PC-9 (cell line): ENCODE measurements at regions not wholly inside any gene's neighbourhood (a gene's known extent, or its start where the extent isn't known, plus 50 kb on each side); places are given as distances from the start of the nearest gene placed in this dataset.

Experiments
- BruUV-seq: library from RNA; stranded (reverse); fragments of 400-500 nt; replicated peaks from 2 replicates; lab custom pipeline; 2021; lab: Mats Ljungman, UMichigan
- CTCF ChIA-PET: fragments of 300-600 bp; sonication (Branson Sonifier 250); formaldehyde crosslinking; loops from one replicate; lab custom pipeline; 2022; ENCODE audit warnings: antibody characterized with exemption; lab: Charles Lee
- POLR2A ChIA-PET: fragments of 300-600 bp; sonication (Branson Sonifier 250); formaldehyde crosslinking; loops from one replicate; lab custom pipeline; 2022; ENCODE audit warnings: antibody characterized with exemption; ENCODE audit not compliant: unreplicated experiment; lab: Charles Lee
- DNase-seq, 2 experiments: peaks; one replicate each; pipeline versions ENCODE4 v3.0.0 to v3.0.0-alpha.2; 2015 to 2022; ENCODE audit warnings: mixed read lengths in 1 of 2
- H2AFZ ChIP-seq: fragments of 200-600 bp; sonication (generic); 2 replicates; pipeline ENCODE4 v1.8.1; 2017; ENCODE audit warnings: antibody characterized with exemption
- H3F3A ChIP-seq: fragments of 200-600 bp; sonication (generic); 2 replicates; pipeline ENCODE4 v1.8.1; 2017; ENCODE audit warnings: antibody characterized with exemption, mild to moderate bottlenecking, low read depth; ENCODE audit not compliant: insufficient read depth
- H3K27ac ChIP-seq: fragments of 200-600 bp; sonication (generic); 2 replicates; pipeline ENCODE4 v1.6.1; 2016; ENCODE audit warnings: mixed run types
- H3K27me3 ChIP-seq: fragments of 200-600 bp; sonication (generic); 2 replicates; pipeline ENCODE4 v1.6.1; 2016; ENCODE audit warnings: low read depth, mixed run types; ENCODE audit not compliant: insufficient read depth
- H3K36me3 ChIP-seq: fragments of 200-600 bp; sonication (generic); 2 replicates; pipeline ENCODE4 v1.6.1; 2016; ENCODE audit warnings: low read depth, mixed run types
- H3K4me1 ChIP-seq: fragments of 200-600 bp; sonication (generic); replicated peaks from 2 replicates; pipeline ENCODE4 v1.6.1; 2016; ENCODE audit warnings: mixed run types; ENCODE audit not compliant: insufficient read depth
- H3K4me2 ChIP-seq: fragments of 200-600 bp; sonication (generic); 2 replicates; pipeline ENCODE4 v1.6.1; 2017; ENCODE audit warnings: mixed run types
- H3K4me3 ChIP-seq: fragments of 200-600 bp; sonication (generic); 2 replicates; pipeline ENCODE4 v1.6.1; 2016; ENCODE audit warnings: mixed run types
- H3K79me2 ChIP-seq: fragments of 200-600 bp; sonication (generic); 2 replicates; pipeline ENCODE4 v1.6.1; 2017; ENCODE audit warnings: low read depth, mixed run types
- H3K9me2 ChIP-seq: fragments of 200-600 bp; sonication (generic); 2 replicates; pipeline ENCODE4 v1.8.1; 2017; ENCODE audit warnings: mild to moderate bottlenecking; ENCODE audit not compliant: insufficient read depth
- H3K9me3 ChIP-seq: fragments of 200-600 bp; sonication (generic); 2 replicates; pipeline ENCODE4 v1.8.1; 2016; ENCODE audit warnings: low read depth; ENCODE audit not compliant: insufficient read depth
- H4K20me1 ChIP-seq: fragments of 200-600 bp; sonication (generic); 2 replicates; pipeline ENCODE4 v1.8.1; 2017; ENCODE audit not compliant: insufficient read depth
- CTCF ChIP-seq: fragments of 200-600 bp; sonication (generic); conservative IDR thresholded peaks from 2 replicates; pipeline ENCODE4 v1.6.1; 2017; ENCODE audit warnings: mixed run types, antibody characterized with exemption, mild to moderate bottlenecking, moderate library complexity
- EZH2 ChIP-seq: fragments of 200-600 bp; sonication (generic); IDR thresholded peaks from 2 replicates; pipeline ENCODE4 v1.8.0; 2017; ENCODE audit warnings: antibody characterized with exemption, low read depth
- intact Hi-C: fragments of 100-400 bp; cut with micrococcal nuclease; formaldehyde crosslinking; loops from one replicate; pipeline ENCODE4 v1.10.0; 2022; ENCODE audit not compliant: unreplicated experiment

GRCh38 chr12:115698257-115698656 lies 579.2 kb downstream of the MED13L start:
- Histone ChIP-seq H4K20me1 (no peaks in the 10 kb centered on the region), H3K9me2 (no peaks in the 10 kb centered on the region), H3K27me3 (peaks cover 36% of the 10 kb centered on the region; the same call in 1 of the 2 replicates), H2AFZ (no peak overlapping the region), H3K27ac (no peak overlapping the region), H3K4me1 (no peaks in the 10 kb centered on the region), H3K4me2 (no peak overlapping the region), H3K4me3 (no peak overlapping the region), H3K36me3 (no peaks in the 10 kb centered on the region), H3K9me3 (no peaks in the 10 kb centered on the region), H3F3A (no peaks in the 10 kb centered on the region), H3K79me2 (no peaks in the 10 kb centered on the region)
- no peak for TF ChIP-seq CTCF
- no peak for TF ChIP-seq EZH2
- no peak for DNase-seq
- ChIA-PET POLR2A (no interaction called here), CTCF (no interaction called here)
- intact Hi-C loops = no loop called here
- no TSS peak for BruUV-seq

DNA sequence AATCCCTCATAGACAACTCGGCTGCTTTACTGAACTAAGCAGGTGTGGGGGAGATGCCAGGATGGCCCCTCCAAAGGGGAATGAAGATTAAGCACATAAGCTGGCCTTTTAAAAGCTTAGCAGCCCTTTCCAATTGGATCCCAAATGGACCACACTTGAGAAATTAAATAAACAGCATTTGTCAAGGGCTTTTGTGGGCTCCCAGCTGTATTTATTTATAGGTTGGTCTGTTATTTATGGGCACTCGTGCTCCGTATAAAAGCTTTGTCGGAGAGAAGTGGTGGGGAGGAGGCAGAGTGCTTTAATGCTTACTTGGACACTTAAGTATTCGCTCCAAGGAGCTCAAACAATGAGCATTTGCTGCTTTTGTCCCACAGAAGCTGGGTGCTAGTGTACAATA lies 580.2 kb downstream of the MED13L start:
- H3K36me3 ChIP-seq = no peaks in the 10 kb centered on the region
- no peaks in the 10 kb centered on the region for H3K9me3 ChIP-seq
- no peak overlapping the region for H3K4me3 ChIP-seq
- no peaks in the 10 kb centered on the region for H3K79me2 ChIP-seq
- POLR2A ChIA-PET = no interaction called here
- peaks cover 33% of the 10 kb centered on the region; the same call in 1 of the 2 replicates for H3K27me3 ChIP-seq
- no TSS peak for BruUV-seq
- no peak for DNase-seq
- H2AFZ ChIP-seq = no peak overlapping the region
- no peak for TF ChIP-seq CTCF
- TF ChIP-seq EZH2 = no peak
- no peaks in the 10 kb centered on the region for H3K4me1 ChIP-seq
- no peaks in the 10 kb centered on the region for H3K9me2 ChIP-seq
- no peak overlapping the region for H3K27ac ChIP-seq
- intact Hi-C loops = no loop called here
- no peaks in the 10 kb centered on the region for H3F3A ChIP-seq
- CTCF ChIA-PET = no interaction called here
- H3K4me2 ChIP-seq = no peak overlapping the region
- H4K20me1 ChIP-seq = no peaks in the 10 kb centered on the region

DNA sequence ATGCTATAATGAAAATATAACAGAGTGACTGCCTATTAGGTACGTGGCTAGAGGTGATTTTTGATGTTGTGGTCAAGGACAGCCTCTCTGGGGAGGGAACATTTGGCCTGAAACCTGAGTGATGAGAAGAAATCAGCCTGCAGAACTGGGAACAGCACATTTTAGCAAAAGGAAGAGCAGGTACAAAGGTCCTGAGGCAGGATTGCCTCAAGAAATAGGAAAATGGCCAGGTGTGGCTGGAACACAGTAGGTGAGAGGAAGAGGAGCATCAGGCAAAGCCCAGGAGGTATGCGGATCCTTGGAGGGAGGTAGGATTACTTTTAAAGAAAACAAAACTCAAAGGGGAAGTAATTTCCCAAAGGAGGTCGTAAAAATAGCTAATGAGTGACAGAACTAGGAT lies 582.9 kb downstream of the MED13L start:
- DNase-seq = no peak
- Histone ChIP-seq H3K4me3 (no peak overlapping the region), H3K79me2 (no peaks in the 10 kb centered on the region), H3K27me3 (peaks cover 24% of the 10 kb centered on the region; the same call in 1 of the 2 replicates), H3K27ac (no peak overlapping the region), H3K36me3 (no peaks in the 10 kb centered on the region), H3K4me1 (no peaks in the 10 kb centered on the region), H4K20me1 (no peaks in the 10 kb centered on the region), H3K9me2 (no peaks in the 10 kb centered on the region), H3F3A (no peaks in the 10 kb centered on the region), H2AFZ (no peak overlapping the region), H3K9me3 (no peaks in the 10 kb centered on the region), H3K4me2 (no peak overlapping the region)
- BruUV-seq = no TSS peak
- CTCF ChIA-PET = no interaction called here
- POLR2A ChIA-PET = no interaction called here
- intact Hi-C loops = no loop called here
- TF ChIP-seq EZH2 (no peak), CTCF (no peak)
